CD4-positive, alpha-beta T cell (primary cell): ENCODE measurements at regions not wholly inside any gene's neighbourhood (a gene's known extent, or its start where the extent isn't known, plus 50 kb on each side); places are given as distances from the start of the nearest gene placed in this dataset.
"Not testable (repeated sequence)": the region's sequence is repeated elsewhere in the genome, so short reads cannot be mapped to it uniquely, and the experiment has no call there.

Experiments used
- ATAC-seq: fragments of 200-7000 bp; cut with Tn5 transposase; one replicate; pipeline ENCODE4 v1.10.0; 2022; ENCODE audit warnings: mild to moderate bottlenecking; ENCODE audit not compliant: poor library complexity
- CTCF ChIA-PET: fragments of 350-600 bp; sonication (Branson Sonifier 250); formaldehyde crosslinking; loops from one replicate; lab custom pipeline; 2021; ENCODE audit warnings: antibody characterized with exemption, inconsistent platforms; lab: Charles Lee
- POLR2A ChIA-PET: fragments of 350-600 bp; sonication (Branson Sonifier 250); formaldehyde crosslinking; loops from one replicate; lab custom pipeline; 2021; ENCODE audit warnings: antibody characterized with exemption, inconsistent platforms; lab: Charles Lee
- DNase-seq, 14 experiments: peaks; one replicate each; pipeline ENCODE4 v3.0.0-alpha.2; 2013 to 2020; ENCODE audit warnings: mixed read lengths in 2 of 14
- H3K27ac ChIP-seq, 2 donors: one replicate each; pipeline versions ENCODE4 v1.5.1 to v1.7.0; 2013; ENCODE audit warnings: low read length in 2 of 2, low read depth in 1 of 2, mild to moderate bottlenecking in 1 of 2
- H3K27me3 ChIP-seq, 2 experiments: 1 replicate in 1 of 2; 2 replicates in 1 of 2; pipeline versions ENCODE4 v1.6.1 to v1.7.0; 2013; ENCODE audit warnings: low read length in 2 of 2, control low read depth in 1 of 2, mild to moderate bottlenecking in 1 of 2, moderate library complexity in 1 of 2; ENCODE audit not compliant: insufficient read depth in 2 of 2, control insufficient read depth in 1 of 2
- H3K36me3 ChIP-seq: one replicate; pipeline ENCODE4 v1.6.1; 2013; ENCODE audit warnings: low read length, control low read depth; ENCODE audit not compliant: insufficient read depth
- H3K4me1 ChIP-seq: one replicate; pipeline ENCODE4 v1.6.1; 2013; ENCODE audit warnings: low read length, control low read depth; ENCODE audit not compliant: insufficient read depth
- H3K4me3 ChIP-seq: one replicate; pipeline ENCODE4 v1.5.1; 2013; ENCODE audit warnings: mild to moderate bottlenecking, low read length, moderate library complexity
- H3K9me3 ChIP-seq, 2 experiments: 1 replicate in 1 of 2; 2 replicates in 1 of 2; pipeline versions ENCODE4 v1.6.1 to v1.7.0; 2013; ENCODE audit warnings: low read length in 2 of 2, mild to moderate bottlenecking in 2 of 2, control low read depth in 1 of 2, moderate library complexity in 1 of 2; ENCODE audit not compliant: control insufficient read depth in 1 of 2, insufficient read depth in 1 of 2
- H3K27ac Mint-ChIP-seq: one replicate; pipeline ENCODE4 v1.8.0; 2020; ENCODE audit warnings: mixed read lengths
- H3K27me3 Mint-ChIP-seq: one replicate; pipeline ENCODE4 v1.8.0; 2021; ENCODE audit warnings: mixed read lengths
- H3K36me3 Mint-ChIP-seq: one replicate; pipeline ENCODE4 v1.8.0; 2021; ENCODE audit warnings: low read depth, mixed read lengths
- H3K4me1 Mint-ChIP-seq: one replicate; pipeline ENCODE4 v1.8.0; 2021; ENCODE audit warnings: low read depth, mixed read lengths
- H3K4me3 Mint-ChIP-seq: one replicate; pipeline ENCODE4 v1.8.0; 2020; ENCODE audit warnings: mild to moderate bottlenecking, mixed read lengths
- H3K9me3 Mint-ChIP-seq: one replicate; pipeline ENCODE4 v1.8.0; 2020; ENCODE audit warnings: mixed read lengths
- intact Hi-C, 2 experiments: fragments of 100-400 bp; cut with DNase I in 1 of 2; cut with micrococcal nuclease in 1 of 2; formaldehyde crosslinking; loops; one replicate each; pipeline versions ENCODE4 v1.15.1 to v1.9.0; 2023 to 2025; cut with DNase I, micrococcal nuclease
- TF ChIP-seq, protein P1 (sequence below): fragments of 200-600 bp; IDR thresholded peaks from one replicate; pipeline ENCODE4 v1.8.0; 2022; ENCODE audit warnings: antibody characterized with exemption, mild to moderate bottlenecking

DNA sequence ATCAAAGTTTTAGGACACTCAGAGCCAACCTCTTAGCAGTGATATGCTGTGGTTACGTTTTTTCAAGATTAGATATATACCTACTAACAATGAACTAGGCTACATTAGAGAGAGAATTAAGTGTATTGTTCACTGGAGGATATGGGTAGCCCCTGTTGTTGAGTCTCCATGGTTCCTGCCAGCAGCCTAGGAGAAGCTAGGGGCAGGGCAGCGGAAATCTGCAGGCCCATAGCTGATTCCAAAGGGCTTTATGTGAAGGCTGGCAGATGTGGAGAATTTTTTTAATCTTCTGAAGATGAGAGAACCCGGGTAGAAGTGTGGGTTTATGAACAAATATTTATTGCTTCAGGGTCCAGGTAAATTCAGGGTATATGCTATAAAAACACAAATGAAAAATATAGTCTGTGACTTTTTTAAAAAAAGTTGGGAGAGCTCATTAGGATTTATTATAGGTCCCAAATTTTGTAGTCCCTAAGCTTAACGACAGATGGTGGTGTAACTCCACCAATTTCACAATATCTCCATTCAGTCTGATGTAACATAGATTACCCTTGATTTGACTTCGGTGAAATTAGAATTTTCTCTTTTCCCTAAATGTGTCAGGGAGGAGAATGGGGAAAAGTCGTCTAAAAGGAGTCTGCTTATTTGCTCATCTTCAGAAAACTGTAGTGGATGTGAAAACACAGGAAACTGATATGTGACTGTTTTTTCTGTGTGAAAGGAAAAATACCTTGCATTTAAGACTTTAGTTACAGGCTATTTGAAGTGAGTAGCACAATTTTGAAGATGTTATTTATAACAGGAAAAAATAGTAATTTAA lies 163.0 kb upstream of the PPP1R3A start:
- ChIA-PET POLR2A (no interaction called here), CTCF (interaction anchor here (0.8 kb wide), 1 partner anchor 757 kb away, joined by 4 read pairs; no protein-coding TSS in a partner anchor)
- TF ChIP-seq, protein P1, sequence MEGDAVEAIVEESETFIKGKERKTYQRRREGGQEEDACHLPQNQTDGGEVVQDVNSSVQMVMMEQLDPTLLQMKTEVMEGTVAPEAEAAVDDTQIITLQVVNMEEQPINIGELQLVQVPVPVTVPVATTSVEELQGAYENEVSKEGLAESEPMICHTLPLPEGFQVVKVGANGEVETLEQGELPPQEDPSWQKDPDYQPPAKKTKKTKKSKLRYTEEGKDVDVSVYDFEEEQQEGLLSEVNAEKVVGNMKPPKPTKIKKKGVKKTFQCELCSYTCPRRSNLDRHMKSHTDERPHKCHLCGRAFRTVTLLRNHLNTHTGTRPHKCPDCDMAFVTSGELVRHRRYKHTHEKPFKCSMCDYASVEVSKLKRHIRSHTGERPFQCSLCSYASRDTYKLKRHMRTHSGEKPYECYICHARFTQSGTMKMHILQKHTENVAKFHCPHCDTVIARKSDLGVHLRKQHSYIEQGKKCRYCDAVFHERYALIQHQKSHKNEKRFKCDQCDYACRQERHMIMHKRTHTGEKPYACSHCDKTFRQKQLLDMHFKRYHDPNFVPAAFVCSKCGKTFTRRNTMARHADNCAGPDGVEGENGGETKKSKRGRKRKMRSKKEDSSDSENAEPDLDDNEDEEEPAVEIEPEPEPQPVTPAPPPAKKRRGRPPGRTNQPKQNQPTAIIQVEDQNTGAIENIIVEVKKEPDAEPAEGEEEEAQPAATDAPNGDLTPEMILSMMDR, result no peak
- no peak overlapping the region for H3K27ac ChIP-seq
- peak in 3 of 14 experiments; percentile 42 to 56 (median 51) for DNase-seq
- H3K36me3 Mint-ChIP-seq, result no peaks in the 10 kb centered on the region
- H3K9me3 ChIP-seq, result peaks cover 0 to 7% of the 10 kb centered on the region in 2 experiments
- H3K4me1 Mint-ChIP-seq, result peaks cover 31% of the 10 kb centered on the region
- intact Hi-C loops, result no loop called here
- peaks cover 52 to 65% of the 10 kb centered on the region in 2 experiments for H3K27me3 ChIP-seq
- H3K27ac Mint-ChIP-seq, result no peak overlapping the region
- no peak for ATAC-seq
- H3K4me1 ChIP-seq, result peaks cover 41% of the 10 kb centered on the region
- no peaks in the 10 kb centered on the region for H3K9me3 Mint-ChIP-seq
- H3K36me3 ChIP-seq, result no peaks in the 10 kb centered on the region
- no peak overlapping the region for H3K4me3 Mint-ChIP-seq
- H3K4me3 ChIP-seq, result no peak overlapping the region
- peaks cover 75% of the 10 kb centered on the region for H3K27me3 Mint-ChIP-seq

DNA sequence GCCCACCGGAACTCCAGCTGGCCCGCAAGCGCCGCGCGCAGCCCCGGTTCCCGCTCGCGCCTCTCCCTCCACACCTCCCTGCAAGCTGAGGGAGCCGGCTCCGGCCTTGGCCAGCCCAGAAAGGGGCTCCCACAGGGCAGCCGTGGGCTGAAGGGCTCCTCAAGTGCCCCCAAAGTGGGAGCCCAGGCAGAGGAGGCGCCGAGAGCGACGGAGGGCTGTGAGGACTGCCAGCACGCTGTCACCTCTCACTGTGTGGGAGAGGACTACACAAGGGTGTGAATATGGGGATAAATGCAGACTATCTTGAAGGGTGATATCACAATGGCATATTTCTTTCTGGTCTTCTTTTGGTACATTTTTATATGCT lies 158.3 kb upstream of the PPP1R3A start:
- H3K4me3 Mint-ChIP-seq, H3K9me3 Mint-ChIP-seq, H3K27ac Mint-ChIP-seq, POLR2A ChIA-PET, H3K27ac ChIP-seq, DNase-seq, H3K36me3 Mint-ChIP-seq, H3K4me3 ChIP-seq, H3K36me3 ChIP-seq, H3K4me1 Mint-ChIP-seq, intact Hi-C loops, ATAC-seq, H3K9me3 ChIP-seq, CTCF ChIA-PET, H3K4me1 ChIP-seq: not testable (repeated sequence)
- H3K27me3 ChIP-seq, result peaks cover 10 to 21% of the 10 kb centered on the region in 2 experiments
- peaks cover 43% of the 10 kb centered on the region for H3K27me3 Mint-ChIP-seq

DNA sequence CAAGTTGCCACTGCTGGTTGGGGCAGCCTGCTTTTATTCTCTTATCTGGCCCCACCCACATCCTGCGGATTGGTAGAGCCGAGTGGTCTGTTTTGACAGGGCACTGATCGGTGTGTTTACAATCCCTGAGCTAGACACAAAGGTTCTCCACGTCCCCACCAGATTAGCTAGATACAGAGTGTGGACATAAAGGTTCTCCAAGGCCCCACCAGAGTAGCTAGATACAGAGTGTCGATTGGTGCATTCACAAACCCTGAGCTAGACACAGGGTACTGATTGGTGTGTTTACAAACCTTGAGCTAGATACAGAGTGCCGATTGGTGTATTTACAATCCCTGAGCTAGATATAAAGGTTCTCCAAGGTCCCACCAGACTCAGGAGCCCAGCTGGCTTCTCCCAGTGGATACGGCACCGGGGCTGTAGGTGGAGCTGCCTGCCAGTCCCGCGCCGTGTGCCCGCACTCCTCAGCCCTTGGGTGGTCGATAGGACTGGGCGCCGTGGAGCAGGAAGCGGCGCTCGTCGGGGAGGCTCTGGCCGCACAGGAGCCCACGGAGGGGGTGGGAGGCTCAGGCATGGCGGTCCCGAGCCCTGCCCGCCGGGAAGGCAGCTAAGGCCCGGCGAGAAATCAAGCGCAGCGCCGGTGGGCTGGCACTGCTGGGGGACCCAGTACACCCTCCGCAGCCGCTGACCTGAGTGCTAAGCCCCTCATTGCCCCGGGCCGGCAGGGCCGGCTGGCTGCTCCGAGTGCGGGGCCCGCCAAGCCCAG lies 157.8 kb upstream of the PPP1R3A start:
- H3K4me1 ChIP-seq, H3K4me1 Mint-ChIP-seq, H3K4me3 Mint-ChIP-seq, intact Hi-C loops, DNase-seq, ATAC-seq, H3K27ac ChIP-seq, H3K4me3 ChIP-seq, POLR2A ChIA-PET, CTCF ChIA-PET, H3K9me3 ChIP-seq, H3K27ac Mint-ChIP-seq, H3K9me3 Mint-ChIP-seq, H3K36me3 ChIP-seq, H3K36me3 Mint-ChIP-seq: not testable (repeated sequence)
- peaks cover 37% of the 10 kb centered on the region for H3K27me3 Mint-ChIP-seq
- H3K27me3 ChIP-seq, result peaks cover 8 to 15% of the 10 kb centered on the region in 2 experiments

DNA sequence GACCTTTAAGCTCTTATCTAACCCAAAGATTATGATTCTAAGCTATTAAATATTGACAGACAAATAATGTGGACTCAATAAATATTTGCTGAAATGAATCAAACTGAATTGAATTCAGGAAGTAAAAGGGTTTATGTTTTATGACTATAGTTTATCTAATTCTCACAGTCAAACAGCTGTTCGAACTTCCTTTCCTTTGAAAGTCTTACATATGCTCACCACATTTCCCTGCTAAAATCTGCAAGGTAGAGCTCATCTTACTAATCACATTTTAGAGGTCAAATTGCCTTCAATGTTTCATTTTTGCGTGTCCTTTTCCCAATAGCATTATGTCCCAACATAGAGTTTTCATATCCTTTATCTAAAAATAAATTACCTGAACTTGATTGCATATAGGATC lies 154.9 kb upstream of the PPP1R3A start:
- ATAC-seq, result no peak
- H3K9me3 Mint-ChIP-seq, result no peaks in the 10 kb centered on the region
- Histone ChIP-seq H3K36me3 (no peaks in the 10 kb centered on the region), H3K4me1 (no peaks in the 10 kb centered on the region), H3K27ac (no peak overlapping the region), H3K27me3 (peaks cover 0 to 3% of the 10 kb centered on the region in 2 experiments), H3K4me3 (no peak overlapping the region), H3K9me3 (peaks cover 0 to 4% of the 10 kb centered on the region in 2 experiments)
- TF ChIP-seq, protein P1, result no peak
- intact Hi-C loops, result no loop called here
- DNase-seq, result no peak
- no peak overlapping the region for H3K4me3 Mint-ChIP-seq
- POLR2A ChIA-PET, result no interaction called here
- CTCF ChIA-PET, result no interaction called here
- H3K36me3 Mint-ChIP-seq, result no peaks in the 10 kb centered on the region
- H3K27me3 Mint-ChIP-seq, result peaks cover 14% of the 10 kb centered on the region
- no peak overlapping the region for H3K27ac Mint-ChIP-seq
- no peaks in the 10 kb centered on the region for H3K4me1 Mint-ChIP-seq
